GM12875 (cell line): ENCODE measurements at regions not wholly inside any gene's neighbourhood (a gene's known extent, or its start where the extent isn't known, plus 50 kb on each side); places are given as distances from the start of the nearest gene placed in this dataset.
"Not testable (repeated sequence)": the region's sequence is repeated elsewhere in the genome, so short reads cannot be mapped to it uniquely, and the experiment has no call there.

Experiments used
- H3K4me3 ChIP-seq: one replicate; pipeline ENCODE4 v1.5.1; 2011; ENCODE audit warnings: low read depth, low read length, control low read depth
- CTCF ChIP-seq: IDR thresholded peaks from 2 replicates; pipeline ENCODE4 v1.5.1; 2011; ENCODE audit warnings: low read depth, mild to moderate bottlenecking, control low read depth, inconsistent platforms, low read length, moderate library complexity, borderline replicate concordance; ENCODE audit not compliant: insufficient read depth

GRCh38 chr16:13733561-13733960 is 186.4 kb upstream of the ERCC4 start:
- TF ChIP-seq CTCF: no peak
- no peak overlapping the region for H3K4me3 ChIP-seq

- not testable (repeated sequence) for H3K4me3 ChIP-seq
Measured at GRCh38 chr16:13739621-13740373, 180.2 kb upstream of the ERCC4 start.

- no peak overlapping the region for H3K4me3 ChIP-seq
- TF ChIP-seq CTCF: no peak
Measured at GRCh38 chr16:13742928-13743327, 177.0 kb upstream of the ERCC4 start.

GRCh38 chr16:13743571-13743970 is 176.4 kb upstream of the ERCC4 start:
- H3K4me3 ChIP-seq: no peak overlapping the region
- TF ChIP-seq CTCF: no peak

- no peak overlapping the region for H3K4me3 ChIP-seq
- no peak for TF ChIP-seq CTCF
Measured at GRCh38 chr16:13756411-13757140, 163.4 kb upstream of the ERCC4 start.

- H3K4me3 ChIP-seq: no peak overlapping the region
- no peak for TF ChIP-seq CTCF
Measured at GRCh38 chr16:13766334-13766733, 153.6 kb upstream of the ERCC4 start.

- no peak for TF ChIP-seq CTCF
- H3K4me3 ChIP-seq: no peak overlapping the region
Measured at GRCh38 chr16:13767215-13767614, 152.7 kb upstream of the ERCC4 start.

- TF ChIP-seq CTCF: no peak
- no peak overlapping the region for H3K4me3 ChIP-seq
Measured at GRCh38 chr16:13768471-13768870, 151.5 kb upstream of the ERCC4 start.
